ENCODE measurements at regions not wholly inside any gene's neighbourhood (a gene's known extent, or its start where the extent isn't known, plus 50 kb on each side); places are given as distances from the start of the nearest gene placed in this dataset.
A peak's percentile ranks its signal among the peaks of the same experiment; 100 is the strongest.

DNA sequence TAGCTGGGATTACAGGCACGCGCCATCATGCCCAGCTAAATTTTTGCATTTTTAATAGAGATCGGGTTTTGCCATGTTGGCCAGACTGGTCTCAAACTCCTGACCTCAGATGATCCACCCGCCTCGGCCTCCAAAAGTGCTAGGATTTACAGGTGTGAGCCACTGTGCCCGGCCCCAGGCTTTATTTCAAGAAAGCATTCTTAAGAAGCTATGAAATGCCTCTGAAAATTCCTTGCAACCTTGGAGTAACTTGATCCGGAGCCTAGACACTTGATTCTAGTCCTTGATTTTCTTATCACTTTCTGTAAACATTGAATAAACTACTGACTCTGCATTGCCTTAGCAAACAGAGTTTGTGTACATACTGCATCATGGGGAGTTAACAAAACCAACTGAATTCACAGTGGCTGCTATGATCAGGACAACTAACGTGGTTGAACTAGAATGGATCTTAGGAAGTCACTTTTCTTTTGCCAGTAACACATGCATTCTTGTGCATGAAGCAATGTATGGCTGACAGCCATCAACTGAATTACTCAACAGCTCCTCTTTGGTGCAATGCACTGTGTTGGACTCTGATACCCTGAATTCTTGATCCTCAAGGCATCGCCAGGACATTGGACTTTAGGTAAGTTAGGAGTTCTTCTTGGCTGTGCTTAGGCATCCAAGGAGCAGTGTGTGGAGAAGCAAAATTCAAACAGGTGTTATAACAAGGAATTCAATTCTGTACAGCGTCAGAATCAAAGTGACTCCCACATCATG lies 102.8 kb upstream of the TMEM170B start (continued):
- TF ChIP-seq, protein P1, sequence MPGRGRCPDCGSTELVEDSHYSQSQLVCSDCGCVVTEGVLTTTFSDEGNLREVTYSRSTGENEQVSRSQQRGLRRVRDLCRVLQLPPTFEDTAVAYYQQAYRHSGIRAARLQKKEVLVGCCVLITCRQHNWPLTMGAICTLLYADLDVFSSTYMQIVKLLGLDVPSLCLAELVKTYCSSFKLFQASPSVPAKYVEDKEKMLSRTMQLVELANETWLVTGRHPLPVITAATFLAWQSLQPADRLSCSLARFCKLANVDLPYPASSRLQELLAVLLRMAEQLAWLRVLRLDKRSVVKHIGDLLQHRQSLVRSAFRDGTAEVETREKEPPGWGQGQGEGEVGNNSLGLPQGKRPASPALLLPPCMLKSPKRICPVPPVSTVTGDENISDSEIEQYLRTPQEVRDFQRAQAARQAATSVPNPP (CRISPR knock-in tag; IDR thresholded peaks at IDR 0.05): peak; percentile 83
- TF ChIP-seq, protein P2, sequence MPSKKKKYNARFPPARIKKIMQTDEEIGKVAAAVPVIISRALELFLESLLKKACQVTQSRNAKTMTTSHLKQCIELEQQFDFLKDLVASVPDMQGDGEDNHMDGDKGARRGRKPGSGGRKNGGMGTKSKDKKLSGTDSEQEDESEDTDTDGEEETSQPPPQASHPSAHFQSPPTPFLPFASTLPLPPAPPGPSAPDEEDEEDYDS (CRISPR knock-in tag; IDR thresholded peaks at IDR 0.05): peak; percentile 88
- TF ChIP-seq, protein P3, sequence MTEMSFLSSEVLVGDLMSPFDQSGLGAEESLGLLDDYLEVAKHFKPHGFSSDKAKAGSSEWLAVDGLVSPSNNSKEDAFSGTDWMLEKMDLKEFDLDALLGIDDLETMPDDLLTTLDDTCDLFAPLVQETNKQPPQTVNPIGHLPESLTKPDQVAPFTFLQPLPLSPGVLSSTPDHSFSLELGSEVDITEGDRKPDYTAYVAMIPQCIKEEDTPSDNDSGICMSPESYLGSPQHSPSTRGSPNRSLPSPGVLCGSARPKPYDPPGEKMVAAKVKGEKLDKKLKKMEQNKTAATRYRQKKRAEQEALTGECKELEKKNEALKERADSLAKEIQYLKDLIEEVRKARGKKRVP (CRISPR knock-in tag; IDR thresholded peaks at IDR 0.05): peak in 1 of 2 experiments; percentile 95; a peak in 2 of 4 replicates
- TF ChIP-seq NFKBIZ (CRISPR knock-in tag; IDR thresholded peaks at IDR 0.05) (peak; percentile 98), CCAR2 (optimal IDR thresholded peaks at IDR 0.05; ENCODE audit: low read depth, low read length) (no peak), IKZF4 (CRISPR knock-in tag; IDR thresholded peaks at IDR 0.05; ENCODE audit: borderline replicate concordance, low read depth, not compliant biosample characterization) (no peak), ZNF274 (CRISPR knock-in tag; IDR thresholded peaks at IDR 0.05) (no peak; the same call in 1 of the 2 replicates), CHD4 (IDR thresholded peaks at IDR 0.05; ENCODE audit: borderline replicate concordance, low read length) (peak; percentile 92), ZNF670 (CRISPR knock-in tag; IDR thresholded peaks at IDR 0.05; ENCODE audit: borderline replicate concordance) (peak; percentile 65; the same call in 1 of the 2 replicates), ZNF672 (CRISPR knock-in tag; IDR thresholded peaks at IDR 0.05) (peak; percentile 76; the same call in 1 of the 2 replicates), SATB2 (CRISPR knock-in tag; IDR thresholded peaks at IDR 0.05) (no peak), ZNF703 (CRISPR knock-in tag; IDR thresholded peaks at IDR 0.05; ENCODE audit: borderline replicate concordance) (no peak)
- TF ChIP-seq, protein P4, sequence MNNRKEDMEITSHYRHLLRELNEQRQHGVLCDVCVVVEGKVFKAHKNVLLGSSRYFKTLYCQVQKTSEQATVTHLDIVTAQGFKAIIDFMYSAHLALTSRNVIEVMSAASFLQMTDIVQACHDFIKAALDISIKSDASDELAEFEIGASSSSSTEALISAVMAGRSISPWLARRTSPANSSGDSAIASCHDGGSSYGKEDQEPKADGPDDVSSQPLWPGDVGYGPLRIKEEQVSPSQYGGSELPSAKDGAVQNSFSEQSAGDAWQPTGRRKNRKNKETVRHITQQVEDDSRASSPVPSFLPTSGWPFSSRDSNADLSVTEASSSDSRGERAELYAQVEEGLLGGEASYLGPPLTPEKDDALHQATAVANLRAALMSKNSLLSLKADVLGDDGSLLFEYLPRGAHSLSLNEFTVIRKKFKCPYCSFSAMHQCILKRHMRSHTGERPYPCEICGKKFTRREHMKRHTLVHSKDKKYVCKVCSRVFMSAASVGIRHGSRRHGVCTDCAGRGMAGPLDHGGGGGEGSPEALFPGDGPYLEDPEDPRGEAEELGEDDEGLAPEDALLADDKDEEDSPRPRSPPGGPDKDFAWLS (CRISPR knock-in tag; IDR thresholded peaks at IDR 0.05; ENCODE audit: borderline replicate concordance): 0 out of 2 replicates have a peak, but pooled peaks have one; percentile 55
- TF ChIP-seq, protein P5, sequence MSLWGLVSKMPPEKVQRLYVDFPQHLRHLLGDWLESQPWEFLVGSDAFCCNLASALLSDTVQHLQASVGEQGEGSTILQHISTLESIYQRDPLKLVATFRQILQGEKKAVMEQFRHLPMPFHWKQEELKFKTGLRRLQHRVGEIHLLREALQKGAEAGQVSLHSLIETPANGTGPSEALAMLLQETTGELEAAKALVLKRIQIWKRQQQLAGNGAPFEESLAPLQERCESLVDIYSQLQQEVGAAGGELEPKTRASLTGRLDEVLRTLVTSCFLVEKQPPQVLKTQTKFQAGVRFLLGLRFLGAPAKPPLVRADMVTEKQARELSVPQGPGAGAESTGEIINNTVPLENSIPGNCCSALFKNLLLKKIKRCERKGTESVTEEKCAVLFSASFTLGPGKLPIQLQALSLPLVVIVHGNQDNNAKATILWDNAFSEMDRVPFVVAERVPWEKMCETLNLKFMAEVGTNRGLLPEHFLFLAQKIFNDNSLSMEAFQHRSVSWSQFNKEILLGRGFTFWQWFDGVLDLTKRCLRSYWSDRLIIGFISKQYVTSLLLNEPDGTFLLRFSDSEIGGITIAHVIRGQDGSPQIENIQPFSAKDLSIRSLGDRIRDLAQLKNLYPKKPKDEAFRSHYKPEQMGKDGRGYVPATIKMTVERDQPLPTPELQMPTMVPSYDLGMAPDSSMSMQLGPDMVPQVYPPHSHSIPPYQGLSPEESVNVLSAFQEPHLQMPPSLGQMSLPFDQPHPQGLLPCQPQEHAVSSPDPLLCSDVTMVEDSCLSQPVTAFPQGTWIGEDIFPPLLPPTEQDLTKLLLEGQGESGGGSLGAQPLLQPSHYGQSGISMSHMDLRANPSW (CRISPR knock-in tag; IDR thresholded peaks at IDR 0.05; ENCODE audit: borderline replicate concordance): peak; percentile 93; the same call in 1 of the 2 replicates
- TF ChIP-seq, protein P6, sequence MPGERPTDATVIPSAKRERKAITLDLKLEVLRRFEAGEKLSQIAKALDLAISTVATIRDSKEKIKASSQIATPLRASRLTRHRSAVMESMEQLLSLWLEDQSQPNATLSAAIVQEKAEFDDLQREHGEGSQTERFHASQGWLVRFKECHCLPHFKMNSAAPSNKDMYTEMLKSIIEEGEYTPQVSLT (CRISPR knock-in tag; IDR thresholded peaks at IDR 0.05; ENCODE audit: borderline replicate concordance, low read depth): no peak; the same call in 1 of the 2 replicates
- TF ChIP-seq, protein P7, sequence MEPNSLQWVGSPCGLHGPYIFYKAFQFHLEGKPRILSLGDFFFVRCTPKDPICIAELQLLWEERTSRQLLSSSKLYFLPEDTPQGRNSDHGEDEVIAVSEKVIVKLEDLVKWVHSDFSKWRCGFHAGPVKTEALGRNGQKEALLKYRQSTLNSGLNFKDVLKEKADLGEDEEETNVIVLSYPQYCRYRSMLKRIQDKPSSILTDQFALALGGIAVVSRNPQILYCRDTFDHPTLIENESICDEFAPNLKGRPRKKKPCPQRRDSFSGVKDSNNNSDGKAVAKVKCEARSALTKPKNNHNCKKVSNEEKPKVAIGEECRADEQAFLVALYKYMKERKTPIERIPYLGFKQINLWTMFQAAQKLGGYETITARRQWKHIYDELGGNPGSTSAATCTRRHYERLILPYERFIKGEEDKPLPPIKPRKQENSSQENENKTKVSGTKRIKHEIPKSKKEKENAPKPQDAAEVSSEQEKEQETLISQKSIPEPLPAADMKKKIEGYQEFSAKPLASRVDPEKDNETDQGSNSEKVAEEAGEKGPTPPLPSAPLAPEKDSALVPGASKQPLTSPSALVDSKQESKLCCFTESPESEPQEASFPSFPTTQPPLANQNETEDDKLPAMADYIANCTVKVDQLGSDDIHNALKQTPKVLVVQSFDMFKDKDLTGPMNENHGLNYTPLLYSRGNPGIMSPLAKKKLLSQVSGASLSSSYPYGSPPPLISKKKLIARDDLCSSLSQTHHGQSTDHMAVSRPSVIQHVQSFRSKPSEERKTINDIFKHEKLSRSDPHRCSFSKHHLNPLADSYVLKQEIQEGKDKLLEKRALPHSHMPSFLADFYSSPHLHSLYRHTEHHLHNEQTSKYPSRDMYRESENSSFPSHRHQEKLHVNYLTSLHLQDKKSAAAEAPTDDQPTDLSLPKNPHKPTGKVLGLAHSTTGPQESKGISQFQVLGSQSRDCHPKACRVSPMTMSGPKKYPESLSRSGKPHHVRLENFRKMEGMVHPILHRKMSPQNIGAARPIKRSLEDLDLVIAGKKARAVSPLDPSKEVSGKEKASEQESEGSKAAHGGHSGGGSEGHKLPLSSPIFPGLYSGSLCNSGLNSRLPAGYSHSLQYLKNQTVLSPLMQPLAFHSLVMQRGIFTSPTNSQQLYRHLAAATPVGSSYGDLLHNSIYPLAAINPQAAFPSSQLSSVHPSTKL (CRISPR knock-in tag; IDR thresholded peaks at IDR 0.05): peak; percentile 100

All from HepG2 (cell line).